IMR-90 (cell line): ENCODE measurements at regions not wholly inside any gene's neighbourhood (a gene's known extent, or its start where the extent isn't known, plus 50 kb on each side); places are given as distances from the start of the nearest gene placed in this dataset.

Source experiments
- ATAC-seq: fragments of 200-7000 bp; cut with Tn5 transposase; 2 replicates; pipeline ENCODE4 v1.9.1; 2020; ENCODE audit warnings: low read depth, mild to moderate bottlenecking, moderate library complexity
- BruUV-seq: library from RNA; stranded (reverse); fragments of 400-500 nt; replicated peaks from 2 replicates; lab custom pipeline; 2021; lab: Mats Ljungman, UMichigan
- CTCF ChIA-PET: fragments of 300-600 bp; formaldehyde crosslinking; extraction: SDS; loops from one replicate; lab custom pipeline; 2021; ENCODE audit warnings: antibody characterized with exemption; lab: Yijun Ruan, JAX
- POLR2A ChIA-PET: fragments of 300-600 bp; sonication (Branson Sonifier 250); formaldehyde crosslinking; loops from one replicate; lab custom pipeline; 2022; ENCODE audit warnings: antibody characterized with exemption; ENCODE audit not compliant: unreplicated experiment; lab: Charles Lee
- DNase-seq: peaks from one replicate; pipeline ENCODE4 v3.0.0; 2013
- H2AFZ ChIP-seq: replicated peaks from 2 replicates; pipeline ENCODE3; 2013; ENCODE audit warnings: low read length, mild to moderate bottlenecking; ENCODE audit not compliant: poor library complexity
- H2AK5ac ChIP-seq: 2 replicates; pipeline ENCODE4 v1.6.1; 2013; ENCODE audit warnings: low read depth, low read length, inconsistent platforms
- H2AK9ac ChIP-seq: replicated peaks from 2 replicates; pipeline ENCODE3; 2013; ENCODE audit warnings: mild to moderate bottlenecking, low read depth, low read length, moderate library complexity; ENCODE audit not compliant: poor library complexity
- H2BK120ac ChIP-seq: 2 replicates; pipeline ENCODE4 v1.6.1; 2013; ENCODE audit warnings: low read depth, low read length, inconsistent platforms
- H2BK15ac ChIP-seq: 3 replicates; pipeline ENCODE4 v1.6.1; 2013; ENCODE audit warnings: low read depth, low read length, inconsistent platforms
- H2BK20ac ChIP-seq: 2 replicates; pipeline ENCODE4 v1.6.1; 2013; ENCODE audit warnings: low read depth, mild to moderate bottlenecking, inconsistent platforms, low read length, moderate library complexity
- H2BK5ac ChIP-seq: 2 replicates; pipeline ENCODE4 v1.6.1; 2013; ENCODE audit warnings: mild to moderate bottlenecking, low read depth, low read length, inconsistent platforms; ENCODE audit not compliant: poor library complexity, severe bottlenecking
- H3K14ac ChIP-seq: replicated peaks from 2 replicates; pipeline ENCODE4 v1.6.1; 2013; ENCODE audit warnings: low read depth, low read length, inconsistent platforms
- H3K18ac ChIP-seq: 2 replicates; pipeline ENCODE4 v1.6.1; 2013; ENCODE audit warnings: low read depth, low read length, control low read depth
- H3K23ac ChIP-seq: 2 replicates; pipeline ENCODE4 v1.6.1; 2013; ENCODE audit warnings: low read depth, low read length, inconsistent platforms
- H3K27ac ChIP-seq: 2 replicates; pipeline ENCODE4 v1.5.1; 2013; ENCODE audit warnings: mild to moderate bottlenecking, control low read depth, low read length; ENCODE audit not compliant: insufficient read depth
- H3K27me3 ChIP-seq: 2 replicates; pipeline ENCODE4 v1.6.1; 2013; ENCODE audit warnings: low read length; ENCODE audit not compliant: control insufficient read depth, insufficient read depth
- H3K36me3 ChIP-seq: 2 replicates; pipeline ENCODE4 v1.6.1; 2013; ENCODE audit warnings: low read length, mixed read lengths; ENCODE audit not compliant: control insufficient read depth, insufficient read depth
- H3K4ac ChIP-seq: 2 replicates; pipeline ENCODE4 v1.6.1; 2013; ENCODE audit warnings: low read depth, low read length, inconsistent platforms
- H3K4me1 ChIP-seq: 2 replicates; pipeline ENCODE4 v1.6.1; 2013; ENCODE audit warnings: low read length, mixed read lengths; ENCODE audit not compliant: control insufficient read depth, insufficient read depth
- H3K4me2 ChIP-seq: 2 replicates; pipeline ENCODE4 v1.6.1; 2013; ENCODE audit warnings: low read depth, mild to moderate bottlenecking, control low read depth, low read length, moderate library complexity
- H3K4me3 ChIP-seq: 2 replicates; pipeline ENCODE4 v1.5.1; 2013; ENCODE audit warnings: low read depth, mild to moderate bottlenecking, control low read depth, low read length, moderate library complexity; ENCODE audit not compliant: insufficient read depth
- H3K56ac ChIP-seq: 2 replicates; pipeline ENCODE4 v1.6.1; 2013; ENCODE audit warnings: low read length, inconsistent platforms; ENCODE audit not compliant: insufficient read depth; ENCODE audit errors: extremely low read depth
- H3K79me1 ChIP-seq, 2 experiments: 2 replicates each; pipeline ENCODE4 v1.6.1; 2013; ENCODE audit warnings: low read length in 2 of 2, inconsistent platforms in 1 of 2, low read depth in 1 of 2
- H3K9ac ChIP-seq: 2 replicates; pipeline ENCODE4 v1.6.1; 2013; ENCODE audit warnings: low read depth, low read length, control low read depth
- H3K9me1 ChIP-seq: 2 replicates; pipeline ENCODE4 v1.6.1; 2013; ENCODE audit warnings: low read length, inconsistent platforms; ENCODE audit not compliant: insufficient read depth
- H3K9me3 ChIP-seq: 2 replicates; pipeline ENCODE4 v1.6.1; 2013; ENCODE audit warnings: low read length; ENCODE audit not compliant: control insufficient read depth, insufficient read depth
- H4K20me1 ChIP-seq: 2 replicates; pipeline ENCODE4 v1.6.1; 2013; ENCODE audit warnings: low read length, inconsistent platforms; ENCODE audit not compliant: insufficient read depth
- H4K5ac ChIP-seq: 2 replicates; pipeline ENCODE4 v1.6.1; 2013; ENCODE audit warnings: mild to moderate bottlenecking, low read depth, low read length, control low read depth
- H4K8ac ChIP-seq, 2 experiments: 2 replicates each; pipeline ENCODE4 v1.6.1; 2013; ENCODE audit warnings: low read depth in 2 of 2, low read length in 2 of 2, control low read depth in 1 of 2, inconsistent platforms in 1 of 2
- H4K91ac ChIP-seq: 2 replicates; pipeline ENCODE4 v1.6.1; 2013; ENCODE audit warnings: low read depth, low read length, inconsistent platforms; ENCODE audit not compliant: insufficient read depth
- BHLHE40 ChIP-seq: fragments of 150-350 bp; IDR thresholded peaks from 2 replicates; pipeline ENCODE4 v1.6.1; 2016; ENCODE audit warnings: mild to moderate bottlenecking, low read depth, low read length
- CEBPB ChIP-seq: IDR thresholded peaks from 2 replicates; pipeline ENCODE4 v1.6.1; 2012; ENCODE audit warnings: low read depth, low read length, improper control_type of control experiment
- CHD1 ChIP-seq: IDR thresholded peaks from 2 replicates; pipeline ENCODE4 v1.6.1; 2012; ENCODE audit warnings: low read depth, low read length, improper control_type of control experiment
- FOS ChIP-seq: fragments of 150-350 bp; IDR thresholded peaks from 2 replicates; pipeline ENCODE4 v1.6.1; 2016; ENCODE audit warnings: low read depth, low read length
- MAFK ChIP-seq: IDR thresholded peaks from 2 replicates; pipeline ENCODE4 v1.6.1; 2012; ENCODE audit warnings: low read depth, low read length, improper control_type of control experiment
- MAZ ChIP-seq: IDR thresholded peaks from 2 replicates; pipeline ENCODE4 v1.6.1; 2012; ENCODE audit warnings: low read depth, mild to moderate bottlenecking, low read length, improper control_type of control experiment, moderate library complexity, borderline replicate concordance
- MXI1 ChIP-seq: IDR thresholded peaks from 2 replicates; pipeline ENCODE4 v1.6.1; 2012; ENCODE audit warnings: low read depth, mild to moderate bottlenecking, low read length, moderate library complexity, borderline replicate concordance
- NFE2L2 ChIP-seq: fragments of 150-350 bp; IDR thresholded peaks from 2 replicates; pipeline ENCODE4 v1.6.1; 2016; ENCODE audit warnings: low read depth, mild to moderate bottlenecking, low read length
- POLR2A ChIP-seq: IDR thresholded peaks from 2 replicates; pipeline ENCODE4 v1.6.1; 2012; ENCODE audit warnings: mild to moderate bottlenecking, low read depth, low read length
- RAD21 ChIP-seq: IDR thresholded peaks from 2 replicates; pipeline ENCODE4 v1.6.1; 2012; ENCODE audit warnings: low read length, improper control_type of control experiment
- RCOR1 ChIP-seq: IDR thresholded peaks from 2 replicates; pipeline ENCODE4 v1.6.1; 2012; ENCODE audit warnings: mild to moderate bottlenecking, low read length, improper control_type of control experiment; ENCODE audit not compliant: insufficient replicate concordance
- RFX5 ChIP-seq: IDR thresholded peaks from 2 replicates; pipeline ENCODE4 v1.8.0; 2012; ENCODE audit warnings: low read depth, mild to moderate bottlenecking, low read length, moderate library complexity
- SMC3 ChIP-seq: fragments of 150-350 bp; IDR thresholded peaks from 2 replicates; pipeline ENCODE4 v1.6.1; 2016; ENCODE audit warnings: low read depth, mild to moderate bottlenecking, antibody characterized with exemption, low read length, moderate library complexity
- WGBS, 2 experiments: methylation state at CpG; one replicate each; pipeline versions ENCODE4 v1.1.5 to v1.1.7; 2013; ENCODE audit warnings: missing lambda C conversion rate in 2 of 2; ENCODE audit not compliant: insufficient read length in 1 of 2; ENCODE audit errors: extremely low coverage in 2 of 2; 5-methylcytosine and 5-hydroxymethylcytosine counted together
- dilution Hi-C: fragments of 300-500 bp; cut with HindIII; formaldehyde crosslinking; loops from one replicate; pipeline ENCODE4 v1.14.3; 2018; ENCODE audit warnings: low sequenced_read_pairs; ENCODE audit not compliant: unreplicated experiment
- in situ Hi-C: fragments of 300-500 bp; cut with MboI; formaldehyde crosslinking; loops from 3 replicates; pipeline ENCODE4 v1.14.3; 2019; ENCODE audit warnings: low sequenced_read_pairs, inconsistent platforms, mixed read lengths
- intact Hi-C: fragments of 100-400 bp; cut with micrococcal nuclease; formaldehyde crosslinking; loops from 2 replicates; pipeline ENCODE4 v1.10.0; 2022
- TF ChIP-seq, protein P1 (sequence below): conservative IDR thresholded peaks from 2 replicates; pipeline ENCODE4 v1.5.1; 2012; ENCODE audit warnings: mild to moderate bottlenecking, low read depth, low read length, improper control_type of control experiment
- TF ChIP-seq, protein P2 (sequence below): fragments of 150-350 bp; IDR thresholded peaks from 2 replicates; pipeline ENCODE4 v1.6.1; 2017; ENCODE audit warnings: mild to moderate bottlenecking, antibody characterized with exemption, low read length, low read depth
- TF ChIP-seq, protein P3 (sequence below): fragments of 150-350 bp; IDR thresholded peaks from 2 replicates; pipeline ENCODE4 v1.6.1; 2016; ENCODE audit warnings: low read depth, mild to moderate bottlenecking, low read length, moderate library complexity, borderline replicate concordance

DNA sequence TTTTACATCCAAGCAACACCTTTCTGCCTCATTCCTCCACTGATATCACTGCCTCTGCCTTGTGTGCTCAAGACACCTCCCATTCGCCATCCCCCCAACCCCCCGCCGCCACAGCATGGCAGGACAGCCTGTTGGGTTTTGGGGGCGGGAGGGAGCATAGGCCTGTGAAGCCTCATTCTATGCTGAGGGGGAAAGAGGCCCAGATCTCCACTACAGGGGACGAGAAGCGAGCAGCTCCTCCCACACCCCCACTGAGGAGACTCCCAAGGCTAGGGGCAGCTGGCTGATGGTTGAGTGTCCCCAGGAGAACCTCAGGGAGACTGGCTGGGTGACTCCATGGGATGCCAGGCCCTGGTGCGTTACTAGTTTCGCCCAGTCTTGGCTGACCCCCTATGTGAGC is 214.3 kb upstream of the SIX2 start:
- H3K79me1 ChIP-seq: no peaks in the 10 kb centered on the region
- dilution Hi-C loops (no loop called here), intact Hi-C loops (no loop called here), in situ Hi-C loops (no loop called here)
- no peaks in the 10 kb centered on the region for H3K4me1 ChIP-seq
- no peak overlapping the region for H3K27ac ChIP-seq
- no peak overlapping the region for H2AFZ ChIP-seq
- H4K5ac ChIP-seq: no peak overlapping the region
- H2AK9ac ChIP-seq: no peak overlapping the region
- H3K9me1 ChIP-seq: no peaks in the 10 kb centered on the region; the same call in 1 of the 2 replicates
- H3K27me3 ChIP-seq: peaks cover 45% of the 10 kb centered on the region
- H3K4me3 ChIP-seq: no peak overlapping the region
- H2BK5ac ChIP-seq: no peak overlapping the region
- POLR2A ChIA-PET: no interaction called here
- H3K36me3 ChIP-seq: no peaks in the 10 kb centered on the region
- H2BK20ac ChIP-seq: no peak overlapping the region
- H2BK15ac ChIP-seq: no peak overlapping the region
- TF ChIP-seq CEBPB: no peak
- TF ChIP-seq NFE2L2: no peak
- TF ChIP-seq RAD21: no peak
- TF ChIP-seq, protein P1, sequence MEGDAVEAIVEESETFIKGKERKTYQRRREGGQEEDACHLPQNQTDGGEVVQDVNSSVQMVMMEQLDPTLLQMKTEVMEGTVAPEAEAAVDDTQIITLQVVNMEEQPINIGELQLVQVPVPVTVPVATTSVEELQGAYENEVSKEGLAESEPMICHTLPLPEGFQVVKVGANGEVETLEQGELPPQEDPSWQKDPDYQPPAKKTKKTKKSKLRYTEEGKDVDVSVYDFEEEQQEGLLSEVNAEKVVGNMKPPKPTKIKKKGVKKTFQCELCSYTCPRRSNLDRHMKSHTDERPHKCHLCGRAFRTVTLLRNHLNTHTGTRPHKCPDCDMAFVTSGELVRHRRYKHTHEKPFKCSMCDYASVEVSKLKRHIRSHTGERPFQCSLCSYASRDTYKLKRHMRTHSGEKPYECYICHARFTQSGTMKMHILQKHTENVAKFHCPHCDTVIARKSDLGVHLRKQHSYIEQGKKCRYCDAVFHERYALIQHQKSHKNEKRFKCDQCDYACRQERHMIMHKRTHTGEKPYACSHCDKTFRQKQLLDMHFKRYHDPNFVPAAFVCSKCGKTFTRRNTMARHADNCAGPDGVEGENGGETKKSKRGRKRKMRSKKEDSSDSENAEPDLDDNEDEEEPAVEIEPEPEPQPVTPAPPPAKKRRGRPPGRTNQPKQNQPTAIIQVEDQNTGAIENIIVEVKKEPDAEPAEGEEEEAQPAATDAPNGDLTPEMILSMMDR: no peak
- TF ChIP-seq MAFK: no peak
- no peak for TF ChIP-seq SMC3
- TF ChIP-seq POLR2A: no peak
- no peak for TF ChIP-seq CHD1
- TF ChIP-seq, protein P2, sequence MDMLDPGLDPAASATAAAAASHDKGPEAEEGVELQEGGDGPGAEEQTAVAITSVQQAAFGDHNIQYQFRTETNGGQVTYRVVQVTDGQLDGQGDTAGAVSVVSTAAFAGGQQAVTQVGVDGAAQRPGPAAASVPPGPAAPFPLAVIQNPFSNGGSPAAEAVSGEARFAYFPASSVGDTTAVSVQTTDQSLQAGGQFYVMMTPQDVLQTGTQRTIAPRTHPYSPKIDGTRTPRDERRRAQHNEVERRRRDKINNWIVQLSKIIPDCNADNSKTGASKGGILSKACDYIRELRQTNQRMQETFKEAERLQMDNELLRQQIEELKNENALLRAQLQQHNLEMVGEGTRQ: no peak
- TF ChIP-seq RFX5: no peak
- no peak for TF ChIP-seq RCOR1
- no peak for TF ChIP-seq MAZ
- TF ChIP-seq MXI1: no peak
- TF ChIP-seq, protein P3, sequence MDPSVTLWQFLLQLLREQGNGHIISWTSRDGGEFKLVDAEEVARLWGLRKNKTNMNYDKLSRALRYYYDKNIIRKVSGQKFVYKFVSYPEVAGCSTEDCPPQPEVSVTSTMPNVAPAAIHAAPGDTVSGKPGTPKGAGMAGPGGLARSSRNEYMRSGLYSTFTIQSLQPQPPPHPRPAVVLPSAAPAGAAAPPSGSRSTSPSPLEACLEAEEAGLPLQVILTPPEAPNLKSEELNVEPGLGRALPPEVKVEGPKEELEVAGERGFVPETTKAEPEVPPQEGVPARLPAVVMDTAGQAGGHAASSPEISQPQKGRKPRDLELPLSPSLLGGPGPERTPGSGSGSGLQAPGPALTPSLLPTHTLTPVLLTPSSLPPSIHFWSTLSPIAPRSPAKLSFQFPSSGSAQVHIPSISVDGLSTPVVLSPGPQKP: no peak
- no peak for TF ChIP-seq BHLHE40
- no peak for TF ChIP-seq FOS
- no peak overlapping the region for H4K8ac ChIP-seq
- DNase-seq (no peak), ATAC-seq (no peak)
- CTCF ChIA-PET: interaction anchor here (1.4 kb wide), 1 partner anchor 10 kb away, joined by 3 read pairs; no protein-coding TSS in a partner anchor
- H3K4ac ChIP-seq: no peak overlapping the region
- no TSS peak for BruUV-seq
- H4K91ac ChIP-seq: no peak overlapping the region
- no peak overlapping the region for H3K23ac ChIP-seq
- no peak overlapping the region for H3K14ac ChIP-seq
- no peak overlapping the region for H3K18ac ChIP-seq
- 40% methylated on average over 1 of the region's 8 CpGs; no CpG with 5 or more reads in 1 of the 2 experiments for WGBS, 2 experiments
- H3K9me3 ChIP-seq: peaks cover 5% of the 10 kb centered on the region; the same call in 1 of the 2 replicates
- H3K56ac ChIP-seq: no peak overlapping the region
- no peak overlapping the region for H3K9ac ChIP-seq
- no peak overlapping the region for H2AK5ac ChIP-seq
- no peaks in the 10 kb centered on the region; the same call in 1 of the 2 replicates for H4K20me1 ChIP-seq
- H2BK120ac ChIP-seq: no peak overlapping the region
- no peak overlapping the region for H3K4me2 ChIP-seq
